CD14-positive monocyte (primary cell): ENCODE measurements at regions not wholly inside any gene's neighbourhood (a gene's known extent, or its start where the extent isn't known, plus 50 kb on each side); places are given as distances from the start of the nearest gene placed in this dataset.

ENCODE experiments used
- DNase-seq, 3 donors: peaks; one replicate each; pipeline ENCODE4 v3.0.0-alpha.2; 2011 to 2022
- H2AFZ ChIP-seq: 2 replicates; pipeline ENCODE4 v1.6.0; 2012; ENCODE audit warnings: mild to moderate bottlenecking, low read depth, low read length, inconsistent platforms; ENCODE audit not compliant: insufficient read depth, poor library complexity, severe bottlenecking
- H3K27ac ChIP-seq, 2 donors: 1 replicate in 1 of 2; 2 replicates in 1 of 2; pipeline ENCODE4 v1.5.1; 2012 to 2013; ENCODE audit warnings: low read length in 2 of 2, control low read depth in 1 of 2, inconsistent platforms in 1 of 2, low read depth in 1 of 2, mild to moderate bottlenecking in 1 of 2
- H3K27me3 ChIP-seq, 2 donors: one replicate each; pipeline versions ENCODE4 v1.6.0 to v1.6.1; 2011 to 2013; ENCODE audit warnings: low read length in 2 of 2; ENCODE audit not compliant: control insufficient read depth in 2 of 2, insufficient read depth in 2 of 2
- H3K36me3 ChIP-seq, 2 donors: replicated peaks in 1 of 2; 1 replicate in 1 of 2; 2 replicates in 1 of 2; pipeline versions ENCODE4 v1.5.1 to v1.6.1; 2012 to 2013; ENCODE audit warnings: low read length in 2 of 2, control low read depth in 1 of 2, inconsistent platforms in 1 of 2, mild to moderate bottlenecking in 1 of 2; ENCODE audit not compliant: insufficient read depth in 2 of 2, control insufficient read depth in 1 of 2
- H3K4me1 ChIP-seq, 2 donors: 1 replicate in 1 of 2; 2 replicates in 1 of 2; pipeline versions ENCODE4 v1.5.1 to v1.6.1; 2012 to 2013; ENCODE audit warnings: low read length in 2 of 2, control low read depth in 1 of 2, inconsistent platforms in 1 of 2, mild to moderate bottlenecking in 1 of 2, moderate library complexity in 1 of 2; ENCODE audit not compliant: insufficient read depth in 2 of 2, control insufficient read depth in 1 of 2
- H3K4me2 ChIP-seq: replicated peaks from 2 replicates; pipeline ENCODE3; 2012; ENCODE audit warnings: low read length, moderate library complexity, mild to moderate bottlenecking; ENCODE audit not compliant: poor library complexity, severe bottlenecking; ENCODE audit errors: extremely low read depth
- H3K4me3 ChIP-seq, 3 experiments: fragments of 200-600 bp in 1 of 3; sonication (generic) in 1 of 3; replicated peaks in 1 of 3; 1 replicate in 2 of 3; 2 replicates in 1 of 3; pipeline ENCODE4 v1.5.1; 2011 to 2013; ENCODE audit warnings: low read length in 3 of 3, mild to moderate bottlenecking in 3 of 3, control low read depth in 2 of 3, low read depth in 2 of 3, inconsistent platforms in 1 of 3, moderate library complexity in 1 of 3
- H3K79me2 ChIP-seq: 2 replicates; pipeline ENCODE4 v1.6.0; 2012; ENCODE audit warnings: mild to moderate bottlenecking, control low read depth, inconsistent platforms, low read length, moderate library complexity; ENCODE audit not compliant: insufficient read depth
- H3K9ac ChIP-seq: 2 replicates; pipeline ENCODE4 v1.6.0; 2017; ENCODE audit warnings: low read length, mild to moderate bottlenecking; ENCODE audit not compliant: insufficient read depth, poor library complexity, severe bottlenecking
- H3K9me3 ChIP-seq, 2 donors: replicated peaks in 1 of 2; 1 replicate in 1 of 2; 2 replicates in 1 of 2; pipeline versions ENCODE4 v1.5.1 to v1.6.1; 2012 to 2013; ENCODE audit warnings: low read length in 2 of 2, control low read depth in 1 of 2; ENCODE audit not compliant: control insufficient read depth in 1 of 2, insufficient read depth in 1 of 2
- H4K20me1 ChIP-seq: 2 replicates; pipeline ENCODE4 v1.6.0; 2012; ENCODE audit warnings: mild to moderate bottlenecking, low read length, control low read depth, moderate library complexity; ENCODE audit not compliant: insufficient read depth
- H3K27ac Mint-ChIP-seq, 7 donors: one replicate each; pipeline ENCODE4 v1.8.0; 2020; ENCODE audit warnings: mild to moderate bottlenecking in 7 of 7, mixed read lengths in 7 of 7, moderate library complexity in 6 of 7, inconsistent platforms in 2 of 7
- H3K27me3 Mint-ChIP-seq, 3 donors: one replicate each; pipeline ENCODE4 v1.8.0; 2021 to 2022; ENCODE audit warnings: low read depth in 3 of 3, mild to moderate bottlenecking in 3 of 3, mixed read lengths in 3 of 3, moderate library complexity in 3 of 3, inconsistent platforms in 1 of 3
- H3K36me3 Mint-ChIP-seq, 2 donors: one replicate each; pipeline ENCODE4 v1.8.0; 2020; ENCODE audit warnings: mixed read lengths in 2 of 2, inconsistent platforms in 1 of 2, mild to moderate bottlenecking in 1 of 2
- H3K4me1 Mint-ChIP-seq: one replicate; pipeline ENCODE4 v1.8.0; 2020; ENCODE audit warnings: mild to moderate bottlenecking, mixed read lengths
- H3K4me3 Mint-ChIP-seq, 2 donors: one replicate each; pipeline ENCODE4 v1.8.0; 2020; ENCODE audit warnings: mild to moderate bottlenecking in 2 of 2, mixed read lengths in 2 of 2, moderate library complexity in 1 of 2
- H3K9me3 Mint-ChIP-seq, 7 donors: one replicate each; pipeline ENCODE4 v1.8.0; 2020 to 2022; ENCODE audit warnings: mixed read lengths in 7 of 7, mild to moderate bottlenecking in 6 of 7, moderate library complexity in 6 of 7, inconsistent platforms in 2 of 7
- CTCF ChIP-seq: fragments of 200-600 bp; IDR thresholded peaks from one replicate; pipeline ENCODE4 v1.8.0; 2022; ENCODE audit warnings: antibody characterized with exemption, mild to moderate bottlenecking
- WGBS: methylation state at CpG from one replicate; pipeline ENCODE4 v1.1.5; 2013; ENCODE audit warnings: missing lambda C conversion rate; ENCODE audit not compliant: insufficient coverage; 5-methylcytosine and 5-hydroxymethylcytosine counted together
- intact Hi-C, 2 donors: fragments of 100-400 bp; cut with micrococcal nuclease; formaldehyde crosslinking; loops; one replicate each; pipeline versions ENCODE4 v1.15.0 to v1.15.1; 2023

- H3K4me3 Mint-ChIP-seq, result no peak overlapping the region
- Histone ChIP-seq H3K79me2 (no peaks in the 10 kb centered on the region), H3K27me3 (no peaks in the 10 kb centered on the region), H3K4me3 (no peak overlapping the region), H3K4me1 (peaks cover under 1 to 3% of the 10 kb centered on the region in 2 donors), H3K36me3 (no peaks in the 10 kb centered on the region), H4K20me1 (no peaks in the 10 kb centered on the region), H3K4me2 (no peak overlapping the region), H3K9me3 (no peaks in the 10 kb centered on the region), H3K27ac (no peak overlapping the region), H2AFZ (no peak overlapping the region), H3K9ac (no peak overlapping the region)
- WGBS, result 100% methylated on average over 1 of the region's 4 CpGs
- no peak overlapping the region for H3K27ac Mint-ChIP-seq
- no peaks in the 10 kb centered on the region for H3K36me3 Mint-ChIP-seq
- intact Hi-C loops, result loop anchor here in 1 of 2 donors (10.0 kb wide), 1 partner anchor 374 kb away; the partner anchor contains the start of gene SOS1
- peaks cover 7% of the 10 kb centered on the region for H3K4me1 Mint-ChIP-seq
- no peak for DNase-seq
- TF ChIP-seq CTCF, result no peak
- H3K27me3 Mint-ChIP-seq, result peaks cover 4 to 7% (median 6%) of the 10 kb centered on the region in 3 donors
- peaks cover 0 to 2% (median 0%) of the 10 kb centered on the region in 7 donors for H3K9me3 Mint-ChIP-seq
Observed at GRCh38 chr2:39498786-39499185, 61.7 kb upstream of the MAP4K3 start.

GRCh38 chr2:39499336-39499735, 62.3 kb upstream of the MAP4K3 start:
- Histone ChIP-seq H2AFZ (no peak overlapping the region), H3K4me3 (no peak overlapping the region), H3K79me2 (no peaks in the 10 kb centered on the region), H3K27ac (no peak overlapping the region), H3K9me3 (no peaks in the 10 kb centered on the region), H3K27me3 (no peaks in the 10 kb centered on the region), H3K4me2 (no peak overlapping the region), H3K4me1 (peaks cover 6 to 7% of the 10 kb centered on the region in 2 donors), H3K36me3 (no peaks in the 10 kb centered on the region), H4K20me1 (no peaks in the 10 kb centered on the region), H3K9ac (no peak overlapping the region)
- intact Hi-C loops, result loop anchor here in 1 of 2 donors (10.0 kb wide), 1 partner anchor 375 kb away; the partner anchor contains the start of gene SOS1
- H3K27ac Mint-ChIP-seq, result peak overlapping the region in 1 of 7 donors; percentile 31
- peaks cover 12% of the 10 kb centered on the region for H3K4me1 Mint-ChIP-seq
- no peak for TF ChIP-seq CTCF
- H3K27me3 Mint-ChIP-seq, result peaks cover 4 to 7% (median 6%) of the 10 kb centered on the region in 3 donors
- H3K4me3 Mint-ChIP-seq, result no peak overlapping the region
- no peaks in the 10 kb centered on the region for H3K36me3 Mint-ChIP-seq
- peaks cover 0 to 2% (median 0%) of the 10 kb centered on the region in 7 donors for H3K9me3 Mint-ChIP-seq
- WGBS, result no CpG with 5 or more reads among the region's 2 CpGs
- DNase-seq, result no peak
